Activated naive CD8-positive, alpha-beta T cell treated with anti-CD3 and anti-CD28 coated beads, Interleukin-2, amount 50 U/mL, for 24 hours (primary cell): ENCODE measurements at regions not wholly inside any gene's neighbourhood (a gene's known extent, or its start where the extent isn't known, plus 50 kb on each side); places are given as distances from the start of the nearest gene placed in this dataset.

Experiments
- ATAC-seq: fragments of 150-1000 bp; cut with Tn5 transposase; one replicate; pipeline ENCODE4 v1.10.0; 2021
- DNase-seq: peaks from one replicate; pipeline ENCODE4 v3.0.0; 2021
- H3K27ac Mint-ChIP-seq: one replicate; pipeline ENCODE4 v1.8.0; 2021; ENCODE audit warnings: mild to moderate bottlenecking, mixed read lengths
- H3K27me3 Mint-ChIP-seq: one replicate; pipeline ENCODE4 v1.8.0; 2021; ENCODE audit warnings: mixed read lengths
- H3K36me3 Mint-ChIP-seq: one replicate; pipeline ENCODE4 v1.8.0; 2021; ENCODE audit warnings: low read depth, mixed read lengths
- H3K4me1 Mint-ChIP-seq: one replicate; pipeline ENCODE4 v1.8.0; 2021; ENCODE audit warnings: mixed read lengths
- H3K4me3 Mint-ChIP-seq: one replicate; pipeline ENCODE4 v1.8.0; 2021; ENCODE audit warnings: mild to moderate bottlenecking, moderate library complexity, mixed read lengths
- H3K9me3 Mint-ChIP-seq: one replicate; pipeline ENCODE4 v1.8.0; 2021; ENCODE audit warnings: mixed read lengths

DNA sequence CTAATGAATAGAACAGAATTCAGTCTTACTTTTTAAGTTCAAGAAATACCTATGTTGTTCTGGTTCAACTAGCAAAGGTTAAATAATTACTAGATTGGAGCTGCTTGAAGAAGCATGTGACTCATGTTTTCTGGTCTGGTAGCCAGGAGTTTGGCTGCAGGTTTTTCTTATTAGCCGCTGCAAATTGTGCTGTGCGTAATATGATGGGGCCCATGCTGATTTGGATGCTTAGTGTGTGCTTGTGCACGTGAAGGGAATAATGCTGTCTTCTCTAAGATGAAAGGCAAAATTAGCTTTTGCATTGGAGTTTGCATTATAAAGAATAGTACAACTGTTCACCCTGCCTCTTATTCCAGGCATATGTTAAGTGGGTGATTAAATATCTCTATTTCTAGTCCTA lies 219.6 kb downstream of the SNCA start:
- peaks cover 18% of the 10 kb centered on the region for H3K4me1 Mint-ChIP-seq

GRCh38 chr4:89616382-89616781 lies 220.6 kb downstream of the SNCA start:
- DNase-seq (no peak), ATAC-seq (no peak)
- Mint-ChIP-seq H3K27me3 (no peaks in the 10 kb centered on the region), H3K9me3 (no peaks in the 10 kb centered on the region), H3K4me1 (peaks cover 18% of the 10 kb centered on the region), H3K4me3 (no peak overlapping the region), H3K27ac (no peak overlapping the region), H3K36me3 (no peaks in the 10 kb centered on the region)

More for the DNA sequence above, 219.6 kb downstream of the SNCA start:
- DNase-seq, result no peak
- Mint-ChIP-seq H3K4me3 (no peak overlapping the region), H3K27me3 (no peaks in the 10 kb centered on the region), H3K9me3 (no peaks in the 10 kb centered on the region), H3K36me3 (no peaks in the 10 kb centered on the region), H3K27ac (no peak overlapping the region)
- ATAC-seq, result no peak

DNA sequence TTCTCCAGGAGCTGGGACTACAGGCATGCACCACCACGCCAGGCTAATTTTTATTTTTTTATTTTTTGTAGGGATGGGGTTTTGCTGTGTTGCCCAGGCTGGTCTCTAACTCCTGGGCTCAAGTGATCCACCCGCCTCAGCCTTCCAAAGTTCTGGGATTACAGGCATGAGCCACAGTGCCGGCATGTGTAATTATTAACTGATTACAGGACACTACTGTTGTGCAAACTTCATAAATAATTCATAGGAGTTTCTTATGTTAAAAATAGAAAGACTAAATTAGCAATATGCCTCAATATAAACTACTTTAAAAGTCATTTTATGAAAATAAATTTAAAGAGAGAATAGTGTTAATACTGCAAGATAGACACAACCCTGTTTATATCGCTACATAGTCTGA lies 221.9 kb downstream of the SNCA start:
- Mint-ChIP-seq H3K9me3 (no peaks in the 10 kb centered on the region), H3K4me3 (no peak overlapping the region), H3K27me3 (no peaks in the 10 kb centered on the region), H3K36me3 (no peaks in the 10 kb centered on the region), H3K4me1 (peaks cover 16% of the 10 kb centered on the region), H3K27ac (no peak overlapping the region)
- no peak for DNase-seq
- ATAC-seq, result no peak

GRCh38 chr4:89614155-89614554 lies 222.8 kb downstream of the SNCA start:
- H3K36me3 Mint-ChIP-seq, result no peaks in the 10 kb centered on the region
- H3K4me1 Mint-ChIP-seq, result peaks cover 8% of the 10 kb centered on the region
- H3K27ac Mint-ChIP-seq, result no peak overlapping the region
- H3K4me3 Mint-ChIP-seq, result no peak overlapping the region
- no peak for DNase-seq
- ATAC-seq, result no peak
- H3K27me3 Mint-ChIP-seq, result no peaks in the 10 kb centered on the region
- H3K9me3 Mint-ChIP-seq, result no peaks in the 10 kb centered on the region

GRCh38 chr4:89610236-89610635 lies 226.7 kb downstream of the SNCA start:
- no peak overlapping the region for H3K27ac Mint-ChIP-seq
- H3K9me3 Mint-ChIP-seq, result no peaks in the 10 kb centered on the region
- ATAC-seq (no peak), DNase-seq (no peak)
- no peaks in the 10 kb centered on the region for H3K36me3 Mint-ChIP-seq
- H3K4me1 Mint-ChIP-seq, result no peaks in the 10 kb centered on the region
- no peaks in the 10 kb centered on the region for H3K27me3 Mint-ChIP-seq
- H3K4me3 Mint-ChIP-seq, result no peak overlapping the region

DNA sequence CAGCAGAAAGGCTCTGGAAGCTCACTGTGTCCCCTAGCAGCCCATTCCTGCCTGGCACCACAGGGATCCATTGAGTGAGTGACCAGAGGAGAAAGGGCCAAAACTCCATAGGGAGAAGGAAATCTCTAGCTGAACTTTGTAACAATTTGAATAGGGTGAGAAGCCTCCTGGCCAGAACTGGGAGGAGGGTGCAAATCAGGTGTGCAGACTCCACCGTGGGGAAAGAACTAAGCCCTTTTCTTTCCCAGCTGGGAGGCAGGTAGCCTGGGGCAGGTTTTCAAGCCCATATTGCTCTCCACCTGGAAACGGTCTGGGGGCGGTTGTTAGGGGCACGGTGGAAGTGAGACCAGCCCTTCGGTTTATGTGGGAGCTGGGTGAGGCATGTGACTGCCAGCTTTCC lies 227.2 kb downstream of the SNCA start:
- Mint-ChIP-seq H3K36me3 (no peaks in the 10 kb centered on the region), H3K27me3 (peaks cover 3% of the 10 kb centered on the region), H3K4me1 (no peaks in the 10 kb centered on the region), H3K4me3 (no peak overlapping the region), H3K9me3 (peaks cover 3% of the 10 kb centered on the region), H3K27ac (no peak overlapping the region)
- DNase-seq (no peak), ATAC-seq (no peak)

DNA sequence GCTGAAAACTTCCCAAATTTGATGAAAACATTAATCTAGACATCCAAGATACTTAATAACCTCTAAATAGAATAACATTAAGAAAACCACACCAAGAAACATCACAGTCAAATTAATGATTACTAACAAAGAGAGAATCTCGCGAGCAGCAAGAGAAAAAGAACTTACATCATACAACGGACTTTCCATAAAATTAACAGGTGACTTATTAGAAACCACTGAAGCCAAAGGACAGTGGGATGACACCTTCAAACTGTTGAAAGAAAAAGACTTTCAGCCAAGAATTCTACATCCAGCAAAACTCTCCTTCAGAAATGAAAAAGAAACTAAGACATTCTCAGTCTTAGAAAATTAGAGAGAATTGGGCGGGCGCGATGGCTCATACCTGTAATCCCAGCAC lies 232.0 kb downstream of the SNCA start:
- no peak overlapping the region for H3K4me3 Mint-ChIP-seq
- no peak overlapping the region for H3K27ac Mint-ChIP-seq
- no peaks in the 10 kb centered on the region for H3K4me1 Mint-ChIP-seq
- H3K36me3 Mint-ChIP-seq, result no peaks in the 10 kb centered on the region
- ATAC-seq (no peak), DNase-seq (no peak)
- H3K9me3 Mint-ChIP-seq, result peaks cover 6% of the 10 kb centered on the region
- peaks cover 9% of the 10 kb centered on the region for H3K27me3 Mint-ChIP-seq

DNA sequence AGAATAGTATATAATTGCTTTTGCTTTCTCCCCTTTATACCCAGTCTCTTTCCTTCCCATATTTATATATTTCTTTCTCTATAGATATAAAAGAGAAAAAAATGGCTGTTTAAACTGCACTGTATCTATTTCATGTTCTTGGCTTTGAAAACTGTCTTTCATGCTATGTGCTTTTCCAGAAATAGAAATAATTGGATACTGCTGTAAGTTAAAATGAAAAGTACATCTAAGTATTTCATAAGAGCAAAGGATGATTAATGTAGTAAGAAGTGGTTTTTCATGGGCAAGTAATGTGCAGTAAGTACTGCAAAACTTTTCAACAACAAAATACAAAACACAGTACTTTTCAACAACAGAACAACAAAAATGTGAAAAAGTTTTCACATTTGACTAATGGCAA lies 237.9 kb downstream of the SNCA start:
- ATAC-seq (no peak), DNase-seq (no peak)
- Mint-ChIP-seq H3K4me1 (no peaks in the 10 kb centered on the region), H3K27me3 (peaks cover 4% of the 10 kb centered on the region), H3K36me3 (no peaks in the 10 kb centered on the region), H3K4me3 (no peak overlapping the region), H3K27ac (no peak overlapping the region), H3K9me3 (no peaks in the 10 kb centered on the region)

DNA sequence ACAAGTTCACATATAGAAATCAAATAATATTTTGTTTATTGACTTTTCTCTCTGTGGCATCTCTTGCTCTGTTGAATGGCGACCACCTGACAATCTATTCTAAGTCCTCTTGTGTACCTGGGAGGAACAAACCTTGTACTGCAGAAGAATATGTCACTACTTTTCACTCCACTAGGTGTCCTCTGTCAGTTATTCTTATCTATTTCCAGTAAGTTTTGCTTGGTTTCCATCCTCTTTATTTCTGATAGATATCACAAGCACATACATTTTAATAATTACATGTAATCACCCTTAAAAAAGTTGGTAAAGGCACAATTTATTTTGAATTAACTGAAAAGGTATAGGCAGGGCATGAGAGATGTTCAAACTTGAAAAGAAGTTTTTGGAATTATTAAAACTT lies 238.4 kb downstream of the SNCA start:
- Mint-ChIP-seq H3K36me3 (no peaks in the 10 kb centered on the region), H3K27ac (no peak overlapping the region), H3K4me1 (no peaks in the 10 kb centered on the region), H3K27me3 (peaks cover 4% of the 10 kb centered on the region), H3K9me3 (no peaks in the 10 kb centered on the region), H3K4me3 (no peak overlapping the region)
- no peak for DNase-seq
- no peak for ATAC-seq

GRCh38 chr4:89595125-89595789 lies 241.7 kb downstream of the SNCA start:
- Mint-ChIP-seq H3K27ac (no peak overlapping the region), H3K9me3 (peaks cover 8% of the 10 kb centered on the region), H3K27me3 (no peaks in the 10 kb centered on the region), H3K4me1 (no peaks in the 10 kb centered on the region), H3K4me3 (no peak overlapping the region), H3K36me3 (no peaks in the 10 kb centered on the region)
- no peak for DNase-seq
- ATAC-seq, result no peak

- Mint-ChIP-seq H3K36me3 (no peaks in the 10 kb centered on the region), H3K27ac (no peak overlapping the region), H3K9me3 (peaks cover 8% of the 10 kb centered on the region), H3K27me3 (no peaks in the 10 kb centered on the region), H3K4me3 (no peak overlapping the region), H3K4me1 (no peaks in the 10 kb centered on the region)
- no peak for DNase-seq
- ATAC-seq, result no peak
Observed at GRCh38 chr4:89590128-89590527, 246.8 kb downstream of the SNCA start.

- Mint-ChIP-seq H3K36me3 (no peaks in the 10 kb centered on the region), H3K27me3 (no peaks in the 10 kb centered on the region), H3K4me1 (no peaks in the 10 kb centered on the region), H3K27ac (no peak overlapping the region), H3K9me3 (peaks cover 8% of the 10 kb centered on the region), H3K4me3 (no peak overlapping the region)
- no peak for DNase-seq
- ATAC-seq, result no peak
Observed at GRCh38 chr4:89588421-89588820, 248.5 kb downstream of the SNCA start.

GRCh38 chr4:89587364-89587763 lies 249.6 kb downstream of the SNCA start:
- no peak overlapping the region for H3K4me3 Mint-ChIP-seq
- ATAC-seq (no peak), DNase-seq (no peak)
- no peaks in the 10 kb centered on the region for H3K36me3 Mint-ChIP-seq
- no peak overlapping the region for H3K27ac Mint-ChIP-seq
- no peaks in the 10 kb centered on the region for H3K27me3 Mint-ChIP-seq
- H3K4me1 Mint-ChIP-seq, result no peaks in the 10 kb centered on the region
- H3K9me3 Mint-ChIP-seq, result peaks cover 8% of the 10 kb centered on the region

DNA sequence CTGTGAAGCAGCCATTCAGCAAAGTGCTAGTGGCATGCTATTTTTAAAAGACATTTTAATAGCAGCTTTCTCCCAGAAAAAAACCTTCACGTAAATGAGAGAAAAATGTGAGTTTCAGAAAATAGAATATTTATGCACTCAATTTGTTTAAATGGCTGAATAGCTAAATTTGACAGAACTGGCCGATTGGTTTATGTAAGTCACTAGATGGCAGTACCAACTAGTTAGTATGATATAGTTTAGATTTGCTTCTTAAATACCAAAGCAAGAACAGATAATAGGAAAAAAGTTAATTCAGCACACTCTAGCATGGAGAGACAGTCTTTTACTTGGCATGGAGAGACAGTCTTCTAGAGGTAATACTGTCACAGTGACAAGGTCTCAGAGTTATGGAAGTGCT lies 250.1 kb downstream of the SNCA start:
- DNase-seq (no peak), ATAC-seq (no peak)
- no peak overlapping the region for H3K4me3 Mint-ChIP-seq
- no peak overlapping the region for H3K27ac Mint-ChIP-seq
- H3K27me3 Mint-ChIP-seq, result no peaks in the 10 kb centered on the region
- peaks cover 7% of the 10 kb centered on the region for H3K9me3 Mint-ChIP-seq
- no peaks in the 10 kb centered on the region for H3K4me1 Mint-ChIP-seq
- no peaks in the 10 kb centered on the region for H3K36me3 Mint-ChIP-seq

- no peak overlapping the region for H3K27ac Mint-ChIP-seq
- H3K9me3 Mint-ChIP-seq, result peaks cover 1% of the 10 kb centered on the region
- no peaks in the 10 kb centered on the region for H3K36me3 Mint-ChIP-seq
- DNase-seq, result no peak
- H3K4me1 Mint-ChIP-seq, result no peaks in the 10 kb centered on the region
- ATAC-seq, result no peak
- H3K27me3 Mint-ChIP-seq, result no peaks in the 10 kb centered on the region
- H3K4me3 Mint-ChIP-seq, result no peak overlapping the region
Observed at GRCh38 chr4:89586318-89586717, 250.6 kb downstream of the SNCA start.
